ENCODE measurements at regions not wholly inside any gene's neighbourhood (a gene's known extent, or its start where the extent isn't known, plus 50 kb on each side); places are given as distances from the start of the nearest gene placed in this dataset.

DNA sequence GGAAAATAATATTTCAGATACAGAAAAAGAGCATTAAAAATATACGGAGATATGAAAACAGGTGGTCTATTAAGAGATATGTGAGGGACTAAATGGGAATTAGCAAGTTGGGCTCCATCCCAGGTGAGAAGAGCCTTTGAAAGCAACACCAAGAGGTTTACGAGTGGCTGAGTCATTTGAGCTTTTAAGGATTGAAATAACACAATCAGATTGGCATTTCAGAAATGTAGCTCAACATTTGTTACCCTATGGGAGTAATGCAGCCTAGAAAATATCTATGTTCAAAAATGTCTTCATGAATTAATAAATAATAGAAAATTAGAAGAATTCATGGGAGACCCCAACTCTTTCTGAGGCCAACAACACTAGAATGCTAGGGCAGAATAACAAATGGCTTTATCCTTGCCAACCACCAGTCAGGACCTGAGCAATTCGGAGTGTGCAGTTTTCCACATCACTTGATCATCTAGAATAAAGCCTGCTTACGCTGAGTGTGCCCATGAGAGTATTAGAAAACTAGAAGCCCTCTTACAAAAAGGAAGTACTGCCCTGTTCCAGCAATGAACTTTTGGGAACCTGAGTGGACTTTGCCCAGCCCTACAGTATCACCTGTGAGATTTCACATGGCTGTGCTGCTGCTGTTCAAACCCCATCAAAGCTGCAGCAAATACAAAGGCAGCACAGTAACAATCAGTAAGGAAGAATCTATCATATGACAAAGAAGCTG lies 538.0 kb upstream of the CAMK1G start:
- no peaks in the 10 kb centered on the region for H3K79me2 ChIP-seq (ENCODE audit: control insufficient read depth, insufficient read depth, low read length, poor library complexity)
- no peak overlapping the region for H3K4me3 ChIP-seq (ENCODE audit: low read depth, low read length)
- H2AFZ ChIP-seq (ENCODE audit: insufficient read depth, low read length, poor library complexity), result no peak overlapping the region
- peak overlapping the region; percentile 9 for H4K8ac ChIP-seq (ENCODE audit: low read depth, low read length)
- no CpG with 5 or more reads among the region's 4 CpGs for WGBS (ENCODE audit: extremely low coverage, insufficient coverage, insufficient read length)
- no peak overlapping the region for H3K4ac ChIP-seq (ENCODE audit: low read depth, low read length)
- H2BK12ac ChIP-seq (ENCODE audit: low read length), result peak overlapping the region; percentile 45
- no peak overlapping the region for H4K91ac ChIP-seq (ENCODE audit: low read depth, low read length)
- no peak overlapping the region for H3K4me2 ChIP-seq (ENCODE audit: low read length)
- H4K12ac ChIP-seq (ENCODE audit: low read depth, low read length), result no peak overlapping the region
- no peak overlapping the region for H2BK120ac ChIP-seq (ENCODE audit: insufficient read depth, low read length, poor library complexity)
- H3K27me3 ChIP-seq (ENCODE audit: insufficient read depth, low read length), result no peaks in the 10 kb centered on the region
- no peak overlapping the region for H3K18ac ChIP-seq (ENCODE audit: low read length)
- H2BK5ac ChIP-seq (ENCODE audit: low read depth, low read length, poor library complexity), result no peak overlapping the region
- H3K23ac ChIP-seq (ENCODE audit: low read length), result no peak overlapping the region
- no peaks in the 10 kb centered on the region for H3K36me3 ChIP-seq (ENCODE audit: control insufficient read depth in 1 of 2, insufficient read depth in 2 of 2, low read length in 2 of 2)
- no peak overlapping the region for H3K27ac ChIP-seq (ENCODE audit: low read depth, low read length)
- H3K4me1 ChIP-seq (ENCODE audit: control insufficient read depth in 1 of 2, insufficient read depth in 2 of 2, low read length in 2 of 2), result peaks cover 9% of the 10 kb centered on the region in 2 experiments
- no peak overlapping the region for H3K14ac ChIP-seq (ENCODE audit: low read length)
- DNase-seq, result peak in 1 of 2 donors; percentile 41
- H3K9ac ChIP-seq (ENCODE audit: low read length), result no peak overlapping the region
- H3K9me3 ChIP-seq (ENCODE audit: insufficient read depth, low read depth, low read length), result no peaks in the 10 kb centered on the region
- H3K79me1 ChIP-seq (ENCODE audit: low read length), result peaks cover 7% of the 10 kb centered on the region
- H2AK5ac ChIP-seq (ENCODE audit: low read length), result no peak overlapping the region

DNA sequence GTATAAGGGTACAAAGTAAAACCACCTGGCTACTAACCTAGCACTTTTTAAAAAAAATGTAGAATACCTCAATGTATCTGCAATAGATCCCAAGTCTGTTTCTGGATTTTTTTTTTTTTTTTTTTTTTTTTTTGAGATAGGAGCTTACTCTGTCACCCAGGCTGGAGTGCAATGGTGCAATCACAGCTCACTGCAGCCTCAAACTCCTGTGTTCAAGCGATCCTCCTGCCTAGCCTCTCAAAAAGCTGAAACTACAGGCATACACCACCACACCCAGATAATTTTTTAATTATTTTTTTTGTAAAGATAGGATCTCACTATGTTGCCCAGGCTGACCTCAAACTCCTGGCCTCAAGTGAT lies 537.5 kb upstream of the CAMK1G start:
- no peak overlapping the region for H2BK120ac ChIP-seq (ENCODE audit: insufficient read depth, low read length, poor library complexity)
- H3K4me3 ChIP-seq (ENCODE audit: low read depth, low read length), result no peak overlapping the region
- no peaks in the 10 kb centered on the region for H3K79me2 ChIP-seq (ENCODE audit: control insufficient read depth, insufficient read depth, low read length, poor library complexity)
- no peak overlapping the region for H3K4ac ChIP-seq (ENCODE audit: low read depth, low read length)
- H4K91ac ChIP-seq (ENCODE audit: low read depth, low read length), result no peak overlapping the region
- no peak overlapping the region for H2BK12ac ChIP-seq (ENCODE audit: low read length)
- H3K79me1 ChIP-seq (ENCODE audit: low read length), result peaks cover 7% of the 10 kb centered on the region
- H3K14ac ChIP-seq (ENCODE audit: low read length), result no peak overlapping the region
- H3K27ac ChIP-seq (ENCODE audit: low read depth, low read length), result no peak overlapping the region
- WGBS (ENCODE audit: extremely low coverage, insufficient coverage, insufficient read length), result no CpG with 5 or more reads among the region's 1 CpG
- no peak overlapping the region for H3K9ac ChIP-seq (ENCODE audit: low read length)
- H4K8ac ChIP-seq (ENCODE audit: low read depth, low read length), result no peak overlapping the region
- no peak for DNase-seq
- H3K23ac ChIP-seq (ENCODE audit: low read length), result no peak overlapping the region
- H2AFZ ChIP-seq (ENCODE audit: insufficient read depth, low read length, poor library complexity), result no peak overlapping the region
- H3K18ac ChIP-seq (ENCODE audit: low read length), result no peak overlapping the region
- no peak overlapping the region for H4K12ac ChIP-seq (ENCODE audit: low read depth, low read length)
- H3K9me3 ChIP-seq (ENCODE audit: insufficient read depth, low read depth, low read length), result no peaks in the 10 kb centered on the region
- H3K36me3 ChIP-seq (ENCODE audit: control insufficient read depth in 1 of 2, insufficient read depth in 2 of 2, low read length in 2 of 2), result no peaks in the 10 kb centered on the region
- no peaks in the 10 kb centered on the region for H3K27me3 ChIP-seq (ENCODE audit: insufficient read depth, low read length)
- H2BK5ac ChIP-seq (ENCODE audit: low read depth, low read length, poor library complexity), result no peak overlapping the region
- no peak overlapping the region for H2AK5ac ChIP-seq (ENCODE audit: low read length)
- H3K4me1 ChIP-seq (ENCODE audit: control insufficient read depth in 1 of 2, insufficient read depth in 2 of 2, low read length in 2 of 2), result peaks cover 9% of the 10 kb centered on the region in 2 experiments
- H3K4me2 ChIP-seq (ENCODE audit: low read length), result no peak overlapping the region

DNA sequence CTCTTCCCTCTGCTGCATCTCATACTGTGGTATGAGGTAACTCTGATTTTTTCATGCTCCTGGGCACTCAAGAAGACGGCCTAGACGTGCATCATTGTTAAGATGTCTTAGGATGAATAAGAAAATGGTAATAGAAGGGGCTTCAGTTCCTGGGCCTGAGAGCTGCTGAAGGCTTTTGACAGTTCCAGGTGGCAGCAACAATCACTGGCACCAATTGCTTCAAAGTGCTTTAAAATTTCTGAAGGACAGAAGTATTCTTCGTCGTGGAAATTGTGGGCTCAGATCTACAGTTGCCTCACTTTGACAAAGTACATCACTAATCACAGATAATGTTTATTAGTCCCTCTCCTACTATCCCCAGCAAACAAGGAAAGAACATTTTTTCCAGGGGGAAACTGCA lies 536.6 kb upstream of the CAMK1G start:
- H3K18ac ChIP-seq (ENCODE audit: low read length), result no peak overlapping the region
- no peaks in the 10 kb centered on the region for H3K79me2 ChIP-seq (ENCODE audit: control insufficient read depth, insufficient read depth, low read length, poor library complexity)
- H2BK5ac ChIP-seq (ENCODE audit: low read depth, low read length, poor library complexity), result no peak overlapping the region
- H4K8ac ChIP-seq (ENCODE audit: low read depth, low read length), result no peak overlapping the region
- no peaks in the 10 kb centered on the region for H3K36me3 ChIP-seq (ENCODE audit: control insufficient read depth in 1 of 2, insufficient read depth in 2 of 2, low read length in 2 of 2)
- no peak overlapping the region for H3K27ac ChIP-seq (ENCODE audit: low read depth, low read length)
- no peaks in the 10 kb centered on the region for H3K27me3 ChIP-seq (ENCODE audit: insufficient read depth, low read length)
- H4K91ac ChIP-seq (ENCODE audit: low read depth, low read length), result peak overlapping the region; percentile 37
- no peak overlapping the region for H3K9ac ChIP-seq (ENCODE audit: low read length)
- no peak overlapping the region for H3K4me3 ChIP-seq (ENCODE audit: low read depth, low read length)
- DNase-seq, result no peak
- H3K79me1 ChIP-seq (ENCODE audit: low read length), result peaks cover 7% of the 10 kb centered on the region
- no peak overlapping the region for H2BK120ac ChIP-seq (ENCODE audit: insufficient read depth, low read length, poor library complexity)
- H3K14ac ChIP-seq (ENCODE audit: low read length), result no peak overlapping the region
- H3K4me1 ChIP-seq (ENCODE audit: control insufficient read depth in 1 of 2, insufficient read depth in 2 of 2, low read length in 2 of 2), result peaks cover 9% of the 10 kb centered on the region in 2 experiments
- no peak overlapping the region for H3K23ac ChIP-seq (ENCODE audit: low read length)
- no peak overlapping the region for H4K12ac ChIP-seq (ENCODE audit: low read depth, low read length)
- H2BK12ac ChIP-seq (ENCODE audit: low read length), result peak overlapping the region; percentile 66
- no peak overlapping the region for H2AFZ ChIP-seq (ENCODE audit: insufficient read depth, low read length, poor library complexity)
- WGBS (ENCODE audit: extremely low coverage, insufficient coverage, insufficient read length), result no CpG with 5 or more reads among the region's 4 CpGs
- no peak overlapping the region for H2AK5ac ChIP-seq (ENCODE audit: low read length)
- H3K9me3 ChIP-seq (ENCODE audit: insufficient read depth, low read depth, low read length), result no peaks in the 10 kb centered on the region
- H3K4ac ChIP-seq (ENCODE audit: low read depth, low read length), result no peak overlapping the region
- no peak overlapping the region for H3K4me2 ChIP-seq (ENCODE audit: low read length)

DNA sequence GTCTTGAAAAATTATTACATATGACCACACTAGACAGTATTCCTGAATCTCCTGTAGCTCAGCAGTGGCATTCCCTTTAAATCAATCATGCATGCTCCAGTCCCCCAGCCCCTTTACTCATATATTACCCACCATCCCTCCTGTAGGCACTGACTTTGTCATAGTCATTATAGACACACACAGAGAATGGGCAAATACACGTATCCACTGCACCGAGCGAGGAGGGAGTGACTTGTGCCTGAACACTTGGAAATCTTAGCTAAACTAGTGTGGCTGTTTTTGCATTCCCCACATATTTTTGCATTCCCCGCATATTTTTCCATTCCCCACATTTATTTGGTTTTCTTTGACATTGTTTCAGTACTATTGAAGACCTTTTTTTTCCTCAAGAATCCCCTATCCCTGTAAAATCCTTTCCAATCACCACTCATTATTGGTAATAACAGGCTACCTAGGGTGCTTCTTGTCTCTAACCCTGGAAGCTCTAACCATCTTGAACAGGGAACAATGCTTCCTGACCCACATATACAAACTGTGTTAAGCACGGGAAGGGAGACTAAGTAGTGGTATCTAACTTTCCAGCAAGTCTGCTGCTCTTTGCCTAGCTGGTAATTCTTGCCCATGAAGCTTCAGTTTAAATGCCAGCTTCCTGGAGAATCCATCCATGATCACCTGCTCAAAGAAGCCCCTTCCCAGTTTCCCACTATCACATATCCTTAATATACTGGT lies 534.4 kb upstream of the CAMK1G start:
- Histone ChIP-seq H2AK5ac (ENCODE audit: low read length) (no peak overlapping the region), H3K27me3 (ENCODE audit: insufficient read depth, low read length) (no peaks in the 10 kb centered on the region), H3K36me3 (ENCODE audit: control insufficient read depth in 1 of 2, insufficient read depth in 2 of 2, low read length in 2 of 2) (no peaks in the 10 kb centered on the region), H3K18ac (ENCODE audit: low read length) (no peak overlapping the region), H2BK5ac (ENCODE audit: low read depth, low read length, poor library complexity) (no peak overlapping the region), H3K9ac (ENCODE audit: low read length) (no peak overlapping the region), H3K79me1 (ENCODE audit: low read length) (peaks cover 5% of the 10 kb centered on the region), H2AFZ (ENCODE audit: insufficient read depth, low read length, poor library complexity) (no peak overlapping the region), H3K4me1 (ENCODE audit: control insufficient read depth in 1 of 2, insufficient read depth in 2 of 2, low read length in 2 of 2) (peaks cover 9% of the 10 kb centered on the region in 2 experiments), H3K4me2 (ENCODE audit: low read length) (no peak overlapping the region), H2BK12ac (ENCODE audit: low read length) (no peak overlapping the region), H3K14ac (ENCODE audit: low read length) (no peak overlapping the region), H3K9me3 (ENCODE audit: insufficient read depth, low read depth, low read length) (no peaks in the 10 kb centered on the region), H2BK120ac (ENCODE audit: insufficient read depth, low read length, poor library complexity) (no peak overlapping the region), H3K27ac (ENCODE audit: low read depth, low read length) (peak overlapping the region; percentile 8), H3K79me2 (ENCODE audit: control insufficient read depth, insufficient read depth, low read length, poor library complexity) (no peaks in the 10 kb centered on the region), H4K91ac (ENCODE audit: low read depth, low read length) (no peak overlapping the region), H4K8ac (ENCODE audit: low read depth, low read length) (no peak overlapping the region), H4K12ac (ENCODE audit: low read depth, low read length) (no peak overlapping the region), H3K23ac (ENCODE audit: low read length) (no peak overlapping the region), H3K4me3 (ENCODE audit: low read depth, low read length) (no peak overlapping the region), H3K4ac (ENCODE audit: low read depth, low read length) (no peak overlapping the region)
- WGBS (ENCODE audit: extremely low coverage, insufficient coverage, insufficient read length), result no CpG with 5 or more reads among the region's 5 CpGs
- DNase-seq, result no peak
